ENCODE measurements at regions not wholly inside any gene's neighbourhood (a gene's known extent, or its start where the extent isn't known, plus 50 kb on each side); places are given as distances from the start of the nearest gene placed in this dataset.
A peak's percentile ranks its signal among the peaks of the same experiment; 100 is the strongest.
"Not testable (repeated sequence)": the region's sequence is repeated elsewhere in the genome, so short reads cannot be mapped to it uniquely, and the experiment has no call there.

- WGBS (ENCODE audit: insufficient coverage), result no CpG with 5 or more reads among the region's 1 CpG
Observed at GRCh38 chr4:97252615-97253154, 890.6 kb downstream of the STPG2 start.

GRCh38 chr4:97262769-97263168 lies 880.5 kb downstream of the STPG2 start:
- 100% methylated on average over 1 of the region's 6 CpGs for WGBS (ENCODE audit: insufficient coverage)
- no peak for DNase-seq (ENCODE audit: low read depth in 4 of 6, low spot score in 6 of 6)
- Histone ChIP-seq H3K27me3 (ENCODE audit: control insufficient read depth, insufficient read depth, low read length) (no peaks in the 10 kb centered on the region), H3K4me1 (ENCODE audit: control insufficient read depth, insufficient read depth, low read length) (no peaks in the 10 kb centered on the region), H3K36me3 (ENCODE audit: control insufficient read depth, insufficient read depth, low read length) (no peaks in the 10 kb centered on the region), H3K27ac (ENCODE audit: low read depth, low read length) (no peak overlapping the region), H3K9me3 (ENCODE audit: control insufficient read depth, insufficient read depth, low read length) (no peaks in the 10 kb centered on the region), H3K4me3 (ENCODE audit: low read depth, low read length) (no peak overlapping the region)

More at GRCh38 chr4:97252615-97253154, 890.6 kb downstream of the STPG2 start:
- no peaks in the 10 kb centered on the region for H3K36me3 ChIP-seq (ENCODE audit: control insufficient read depth, insufficient read depth, low read length)
- no peaks in the 10 kb centered on the region for H3K27me3 ChIP-seq (ENCODE audit: control insufficient read depth, insufficient read depth, low read length)
- H3K9me3 ChIP-seq (ENCODE audit: control insufficient read depth, insufficient read depth, low read length), result peaks cover 1% of the 10 kb centered on the region
- no peak overlapping the region for H3K27ac ChIP-seq (ENCODE audit: low read depth, low read length)
- DNase-seq (ENCODE audit: low read depth in 4 of 6, low spot score in 6 of 6), result no peak
- no peaks in the 10 kb centered on the region for H3K4me1 ChIP-seq (ENCODE audit: control insufficient read depth, insufficient read depth, low read length)
- H3K4me3 ChIP-seq (ENCODE audit: low read depth, low read length), result no peak overlapping the region

GRCh38 chr4:97270051-97270450 lies 873.2 kb downstream of the STPG2 start:
- 88% methylated on average over 1 of the region's 2 CpGs for WGBS (ENCODE audit: insufficient coverage)
- H3K9me3 ChIP-seq (ENCODE audit: control insufficient read depth, insufficient read depth, low read length), result no peaks in the 10 kb centered on the region
- no peak overlapping the region for H3K4me3 ChIP-seq (ENCODE audit: low read depth, low read length)
- no peaks in the 10 kb centered on the region for H3K4me1 ChIP-seq (ENCODE audit: control insufficient read depth, insufficient read depth, low read length)
- no peak overlapping the region for H3K27ac ChIP-seq (ENCODE audit: low read depth, low read length)
- H3K36me3 ChIP-seq (ENCODE audit: control insufficient read depth, insufficient read depth, low read length), result no peaks in the 10 kb centered on the region
- H3K27me3 ChIP-seq (ENCODE audit: control insufficient read depth, insufficient read depth, low read length), result no peaks in the 10 kb centered on the region
- no peak for DNase-seq (ENCODE audit: low read depth in 4 of 6, low spot score in 6 of 6)

GRCh38 chr4:97279391-97279790 lies 863.9 kb downstream of the STPG2 start:
- Histone ChIP-seq H3K27ac (ENCODE audit: low read depth, low read length) (no peak overlapping the region), H3K27me3 (ENCODE audit: control insufficient read depth, insufficient read depth, low read length) (no peaks in the 10 kb centered on the region), H3K9me3 (ENCODE audit: control insufficient read depth, insufficient read depth, low read length) (peaks cover 1% of the 10 kb centered on the region), H3K4me3 (ENCODE audit: low read depth, low read length) (no peak overlapping the region), H3K4me1 (ENCODE audit: control insufficient read depth, insufficient read depth, low read length) (no peaks in the 10 kb centered on the region), H3K36me3 (ENCODE audit: control insufficient read depth, insufficient read depth, low read length) (no peaks in the 10 kb centered on the region)
- DNase-seq (ENCODE audit: low read depth in 4 of 6, low spot score in 6 of 6), result no peak
- 54% methylated on average over 2 of the region's 3 CpGs for WGBS (ENCODE audit: insufficient coverage)

- no peaks in the 10 kb centered on the region for H3K4me1 ChIP-seq (ENCODE audit: control insufficient read depth, insufficient read depth, low read length)
- DNase-seq (ENCODE audit: low read depth in 4 of 6, low spot score in 6 of 6), result no peak
- no peak overlapping the region for H3K27ac ChIP-seq (ENCODE audit: low read depth, low read length)
- peaks cover 3% of the 10 kb centered on the region for H3K9me3 ChIP-seq (ENCODE audit: control insufficient read depth, insufficient read depth, low read length)
- no peak overlapping the region for H3K4me3 ChIP-seq (ENCODE audit: low read depth, low read length)
- 58% methylated on average over 2 of the region's 2 CpGs for WGBS (ENCODE audit: insufficient coverage)
- H3K36me3 ChIP-seq (ENCODE audit: control insufficient read depth, insufficient read depth, low read length), result no peaks in the 10 kb centered on the region
- H3K27me3 ChIP-seq (ENCODE audit: control insufficient read depth, insufficient read depth, low read length), result no peaks in the 10 kb centered on the region
Observed at GRCh38 chr4:97300561-97300960, 842.7 kb downstream of the STPG2 start.

GRCh38 chr4:97305351-97305750 lies 837.9 kb downstream of the STPG2 start:
- Histone ChIP-seq H3K4me3 (ENCODE audit: low read depth, low read length) (no peak overlapping the region), H3K9me3 (ENCODE audit: control insufficient read depth, insufficient read depth, low read length) (peaks cover 3% of the 10 kb centered on the region), H3K4me1 (ENCODE audit: control insufficient read depth, insufficient read depth, low read length) (no peaks in the 10 kb centered on the region), H3K36me3 (ENCODE audit: control insufficient read depth, insufficient read depth, low read length) (no peaks in the 10 kb centered on the region), H3K27ac (ENCODE audit: low read depth, low read length) (no peak overlapping the region), H3K27me3 (ENCODE audit: control insufficient read depth, insufficient read depth, low read length) (no peaks in the 10 kb centered on the region)
- no peak for DNase-seq (ENCODE audit: low read depth in 4 of 6, low spot score in 6 of 6)
- WGBS (ENCODE audit: insufficient coverage), result no CpG with 5 or more reads among the region's 2 CpGs

GRCh38 chr4:97309121-97309520 lies 834.2 kb downstream of the STPG2 start:
- H3K27ac ChIP-seq (ENCODE audit: low read depth, low read length), result no peak overlapping the region
- no peaks in the 10 kb centered on the region for H3K9me3 ChIP-seq (ENCODE audit: control insufficient read depth, insufficient read depth, low read length)
- peak in 1 of 6 donors; percentile 44 for DNase-seq (ENCODE audit: low read depth in 4 of 6, low spot score in 6 of 6)
- H3K27me3 ChIP-seq (ENCODE audit: control insufficient read depth, insufficient read depth, low read length), result no peaks in the 10 kb centered on the region
- H3K4me3 ChIP-seq (ENCODE audit: low read depth, low read length), result no peak overlapping the region
- H3K4me1 ChIP-seq (ENCODE audit: control insufficient read depth, insufficient read depth, low read length), result no peaks in the 10 kb centered on the region
- no peaks in the 10 kb centered on the region for H3K36me3 ChIP-seq (ENCODE audit: control insufficient read depth, insufficient read depth, low read length)

GRCh38 chr4:97317201-97317600 lies 826.1 kb downstream of the STPG2 start:
- peak in 1 of 6 donors; percentile 51 for DNase-seq (ENCODE audit: low read depth in 4 of 6, low spot score in 6 of 6)

GRCh38 chr4:97317671-97318070 lies 825.6 kb downstream of the STPG2 start:
- no peak overlapping the region for H3K4me3 ChIP-seq (ENCODE audit: low read depth, low read length)
- no peaks in the 10 kb centered on the region for H3K27me3 ChIP-seq (ENCODE audit: control insufficient read depth, insufficient read depth, low read length)
- H3K27ac ChIP-seq (ENCODE audit: low read depth, low read length), result no peak overlapping the region
- no peaks in the 10 kb centered on the region for H3K4me1 ChIP-seq (ENCODE audit: control insufficient read depth, insufficient read depth, low read length)
- no peaks in the 10 kb centered on the region for H3K9me3 ChIP-seq (ENCODE audit: control insufficient read depth, insufficient read depth, low read length)
- DNase-seq (ENCODE audit: low read depth in 4 of 6, low spot score in 6 of 6), result peak in 2 of 6 donors; percentile 44 to 80
- no peaks in the 10 kb centered on the region for H3K36me3 ChIP-seq (ENCODE audit: control insufficient read depth, insufficient read depth, low read length)
- no CpG with 5 or more reads among the region's 2 CpGs for WGBS (ENCODE audit: insufficient coverage)

More at GRCh38 chr4:97317201-97317600, 826.1 kb downstream of the STPG2 start:
- Histone ChIP-seq H3K27ac (ENCODE audit: low read depth, low read length) (no peak overlapping the region), H3K9me3 (ENCODE audit: control insufficient read depth, insufficient read depth, low read length) (no peaks in the 10 kb centered on the region), H3K4me3 (ENCODE audit: low read depth, low read length) (no peak overlapping the region), H3K36me3 (ENCODE audit: control insufficient read depth, insufficient read depth, low read length) (no peaks in the 10 kb centered on the region), H3K4me1 (ENCODE audit: control insufficient read depth, insufficient read depth, low read length) (no peaks in the 10 kb centered on the region), H3K27me3 (ENCODE audit: control insufficient read depth, insufficient read depth, low read length) (no peaks in the 10 kb centered on the region)
- WGBS (ENCODE audit: insufficient coverage), result no CpG with 5 or more reads among the region's 2 CpGs

GRCh38 chr4:97325751-97326150 lies 817.5 kb downstream of the STPG2 start:
- H3K36me3 ChIP-seq (ENCODE audit: control insufficient read depth, insufficient read depth, low read length); H3K9me3 ChIP-seq (ENCODE audit: control insufficient read depth, insufficient read depth, low read length); H3K27ac ChIP-seq (ENCODE audit: low read depth, low read length); H3K27me3 ChIP-seq (ENCODE audit: control insufficient read depth, insufficient read depth, low read length); H3K4me1 ChIP-seq (ENCODE audit: control insufficient read depth, insufficient read depth, low read length); H3K4me3 ChIP-seq (ENCODE audit: low read depth, low read length); DNase-seq (ENCODE audit: low read depth in 4 of 6, low spot score in 6 of 6): not testable (repeated sequence)
- no CpG with 5 or more reads among the region's 1 CpG for WGBS (ENCODE audit: insufficient coverage)

Data from spinal cord (tissue), 9 donors.